GM21447 (cell line): ENCODE measurements at regions not wholly inside any gene's neighbourhood (a gene's known extent, or its start where the extent isn't known, plus 50 kb on each side); places are given as distances from the start of the nearest gene placed in this dataset.

Experiments
- ATAC-seq: cut with Tn5 transposase; IDR thresholded peaks from one replicate; pipeline ENCODE4 v1.9.1; 2021; ENCODE audit not compliant: unreplicated experiment

DNA sequence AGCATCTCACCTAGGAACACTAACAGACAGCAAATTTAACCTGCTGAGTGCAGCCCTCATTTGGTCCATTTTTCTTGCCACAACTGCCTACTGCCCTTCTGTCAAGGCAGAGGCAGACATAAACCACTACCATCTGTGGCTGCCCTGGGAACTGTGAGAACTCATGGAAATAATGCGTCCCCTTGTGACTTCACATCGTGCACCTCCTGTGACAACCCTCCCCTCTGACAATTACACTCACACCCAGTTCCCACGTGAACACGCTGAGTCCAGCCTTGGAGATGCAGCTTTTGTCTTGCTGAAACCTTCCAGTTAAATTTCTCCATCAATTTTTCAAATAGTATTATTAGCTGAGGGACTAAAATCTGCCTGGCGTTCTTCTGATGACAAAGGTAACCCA lies 193.1 kb upstream of the KLF14 start:
- no peak for ATAC-seq

- no peak for ATAC-seq
Measured at GRCh38 chr7:130927564-130927963, 193.6 kb upstream of the KLF14 start.

DNA sequence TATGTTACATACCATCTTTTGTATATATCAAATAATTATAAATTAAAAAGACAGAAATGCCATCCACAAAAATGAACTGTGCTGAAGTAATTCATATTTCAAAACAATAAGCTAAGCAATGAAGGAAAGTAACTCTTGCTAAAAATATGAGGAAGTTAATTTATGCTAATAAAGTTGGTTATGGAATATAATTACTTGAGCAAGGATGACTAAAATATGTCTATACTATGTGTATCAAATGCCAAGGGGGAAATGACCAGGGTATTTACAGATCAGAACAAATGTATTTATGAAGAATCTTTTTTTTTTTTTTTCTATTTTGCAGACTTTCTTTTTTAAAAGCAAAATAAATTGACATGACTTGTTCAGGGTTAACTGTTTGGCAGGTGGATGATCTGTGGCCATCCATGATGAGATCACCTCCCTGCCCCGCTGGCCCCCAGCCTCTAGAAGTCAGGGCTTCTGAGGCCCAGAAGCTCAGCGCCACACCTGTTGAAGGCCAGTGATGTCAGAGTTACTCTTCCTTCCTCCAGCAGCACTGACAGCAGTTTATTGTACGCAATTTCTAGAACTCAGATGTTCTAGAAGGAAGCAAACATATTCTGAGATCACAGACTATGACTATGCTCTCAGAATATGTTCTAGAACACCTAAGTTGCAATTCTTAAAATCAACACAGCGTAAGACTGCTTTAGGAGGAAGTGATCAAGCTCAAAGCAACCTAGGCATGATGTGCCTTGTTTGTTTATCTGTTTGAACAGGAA lies 196.1 kb upstream of the KLF14 start:
- no peak for ATAC-seq

GRCh38 chr7:130930681-130931080 lies 196.7 kb upstream of the KLF14 start:
- ATAC-seq, result no peak

- ATAC-seq, result no peak
Measured at GRCh38 chr7:130931423-130931822, 197.4 kb upstream of the KLF14 start.

DNA sequence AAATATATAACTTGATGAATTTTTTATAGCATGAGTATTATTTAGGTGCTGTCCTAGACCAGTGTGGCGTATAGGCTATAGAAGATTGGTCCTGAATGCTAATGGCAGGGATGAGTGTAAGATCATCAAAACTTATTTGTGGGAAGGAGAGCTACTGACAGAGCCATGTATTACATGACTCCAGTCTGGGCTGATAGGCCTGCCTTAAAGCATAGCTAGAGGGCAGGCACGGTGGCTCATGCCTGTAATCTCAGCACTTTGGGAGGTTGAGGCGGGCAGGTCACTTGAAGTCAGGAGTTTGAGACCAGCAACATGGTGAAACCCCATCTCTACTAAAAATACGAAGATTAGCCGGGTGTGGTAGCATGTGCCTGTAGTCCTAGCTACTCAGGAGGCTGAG lies 198.1 kb upstream of the KLF14 start:
- no peak for ATAC-seq

DNA sequence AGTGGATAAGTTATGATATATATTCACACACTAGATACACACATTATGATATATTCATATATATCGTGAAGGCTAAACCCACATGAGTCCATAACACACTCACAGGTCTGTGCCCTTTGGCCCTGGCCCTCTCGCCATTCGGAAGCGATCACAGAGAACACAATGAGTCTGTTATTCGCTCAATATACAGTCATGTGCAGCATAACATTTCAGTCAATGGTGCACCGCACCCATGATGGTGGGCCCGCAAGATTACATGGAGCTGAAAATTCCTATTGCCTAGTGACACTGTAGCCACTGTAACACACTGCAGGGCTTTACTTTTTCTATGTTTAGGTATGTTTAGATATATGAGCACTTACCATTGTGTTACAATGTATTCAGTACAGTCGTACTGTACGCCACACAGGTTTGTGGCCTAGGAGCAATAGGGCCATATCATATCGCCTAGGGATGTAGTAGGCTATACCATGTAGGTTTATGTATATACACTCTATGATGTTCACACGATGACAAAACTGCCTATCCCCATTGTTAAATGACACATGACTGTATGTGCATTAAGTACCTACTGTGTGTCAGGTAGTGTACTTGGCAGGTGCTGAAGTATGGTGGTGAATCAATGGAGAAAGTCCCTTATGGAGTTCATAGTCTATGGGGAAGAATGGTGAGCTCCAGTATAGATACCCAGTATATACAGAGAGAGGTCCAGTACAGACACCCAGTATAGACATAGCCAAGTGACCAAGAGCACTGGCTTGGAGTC lies 198.8 kb upstream of the KLF14 start:
- ATAC-seq, result no peak

GRCh38 chr7:130933919-130934318 lies 199.9 kb upstream of the KLF14 start:
- ATAC-seq, result no peak

- no peak for ATAC-seq
Measured at GRCh38 chr7:130935564-130936157, 201.7 kb upstream of the KLF14 start.

DNA sequence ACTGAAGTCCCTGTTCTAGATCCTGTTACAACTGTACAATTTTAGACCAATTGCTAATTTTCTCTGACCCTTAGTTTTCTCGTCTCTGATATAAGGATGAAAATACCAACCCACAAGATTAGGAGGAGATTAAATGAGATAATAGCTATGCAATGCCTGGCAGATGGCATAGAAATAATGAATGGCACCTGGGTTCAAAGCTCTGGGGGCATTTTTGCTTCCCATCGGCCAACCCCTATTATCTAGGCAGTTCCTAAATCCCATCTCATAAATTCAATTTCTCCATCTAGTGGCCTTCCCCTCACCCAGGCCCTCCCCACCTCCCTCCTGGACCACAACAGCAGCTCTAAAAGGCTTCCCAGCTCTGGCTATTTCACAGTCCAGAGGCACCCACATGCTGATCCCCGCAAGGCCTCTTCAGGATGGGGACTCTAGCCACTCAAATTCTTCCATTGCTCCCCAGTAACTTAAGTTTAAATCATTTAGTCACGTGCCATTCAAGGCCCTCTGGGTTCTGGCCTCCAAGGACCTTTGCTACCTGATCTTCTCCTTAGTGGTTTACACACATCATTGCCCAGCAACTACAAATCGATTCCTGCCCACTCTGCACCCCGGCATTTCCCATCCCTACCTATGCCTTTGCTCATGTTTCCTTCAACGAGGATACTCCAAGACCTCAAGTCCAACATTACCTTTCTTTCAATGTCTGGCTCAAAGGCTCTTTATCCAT lies 202.4 kb upstream of the KLF14 start:
- ATAC-seq, result no peak

DNA sequence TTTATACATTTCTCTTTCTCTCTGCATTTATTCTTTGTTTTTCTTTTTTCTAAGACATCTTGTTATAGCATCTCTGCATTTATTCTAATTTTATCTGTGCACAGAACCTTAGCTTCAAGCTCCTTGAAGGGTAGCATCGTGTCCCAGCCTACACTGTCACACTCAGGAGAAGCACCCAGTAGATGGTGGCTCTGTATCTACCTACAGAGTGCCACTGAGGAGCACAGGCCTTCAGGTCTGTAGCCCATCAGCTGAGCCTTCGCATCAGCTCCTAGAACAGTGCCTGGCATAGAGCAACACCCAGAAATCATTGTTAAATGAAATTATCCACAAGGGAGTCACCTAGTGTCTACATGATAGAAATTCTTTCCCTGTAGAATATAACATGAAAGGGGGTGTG lies 203.0 kb upstream of the KLF14 start:
- ATAC-seq, result no peak

GRCh38 chr7:130937830-130938229 lies 203.8 kb upstream of the KLF14 start:
- no peak for ATAC-seq

DNA sequence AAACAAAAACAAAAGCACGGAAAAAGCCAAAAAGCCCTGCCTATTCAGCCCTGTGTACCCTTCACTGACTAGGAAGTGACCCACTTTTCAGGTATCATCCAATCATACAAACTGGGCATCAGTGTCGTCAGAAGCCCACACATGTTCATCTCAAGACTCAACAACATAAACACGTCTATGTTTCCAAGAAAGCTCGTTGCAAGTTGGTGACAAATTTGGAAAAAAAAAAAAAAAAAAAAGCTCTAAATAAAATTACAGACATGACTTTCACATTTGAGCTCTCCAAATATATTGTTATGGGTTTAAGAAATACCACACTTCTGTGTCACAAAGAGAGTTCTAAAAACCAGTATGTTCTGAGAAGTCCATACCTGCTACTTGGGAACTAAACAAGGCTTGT lies 204.7 kb upstream of the KLF14 start:
- no peak for ATAC-seq

DNA sequence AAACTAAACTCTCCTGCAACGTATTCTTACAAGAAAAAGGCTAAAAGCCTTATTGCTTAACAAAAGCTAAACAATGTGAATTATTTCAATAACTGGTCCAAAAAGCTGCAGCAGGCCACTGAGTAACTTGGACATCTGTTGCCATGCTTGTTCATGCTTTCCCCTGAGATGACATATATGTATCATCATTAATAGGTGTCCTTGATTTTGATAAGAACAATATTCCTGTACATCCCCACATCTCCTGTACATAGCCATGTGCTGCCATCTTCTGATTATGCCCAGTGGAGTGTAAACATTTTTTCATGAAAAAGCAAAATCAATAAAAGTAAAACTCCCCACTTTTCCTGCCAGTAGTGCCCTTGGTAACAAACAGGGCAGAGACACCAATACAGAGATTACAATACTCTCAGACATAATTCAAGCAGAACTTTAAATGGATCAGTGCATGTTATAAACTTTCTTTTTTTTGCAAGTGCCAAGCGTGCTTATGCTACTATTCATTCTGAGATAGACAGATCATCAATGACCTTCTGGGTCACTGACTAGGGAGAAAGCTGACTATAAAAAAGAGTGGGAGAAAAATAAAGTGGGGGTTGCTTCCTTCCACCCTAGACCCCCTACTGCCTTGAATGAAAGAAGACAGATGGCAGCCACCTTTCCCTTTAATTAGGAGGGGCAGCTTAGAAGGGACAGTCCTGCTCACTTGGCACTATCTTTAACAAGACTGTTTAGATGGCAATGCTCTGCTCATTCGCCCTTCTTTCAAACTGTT lies 205.5 kb upstream of the KLF14 start:
- ATAC-seq, result no peak

DNA sequence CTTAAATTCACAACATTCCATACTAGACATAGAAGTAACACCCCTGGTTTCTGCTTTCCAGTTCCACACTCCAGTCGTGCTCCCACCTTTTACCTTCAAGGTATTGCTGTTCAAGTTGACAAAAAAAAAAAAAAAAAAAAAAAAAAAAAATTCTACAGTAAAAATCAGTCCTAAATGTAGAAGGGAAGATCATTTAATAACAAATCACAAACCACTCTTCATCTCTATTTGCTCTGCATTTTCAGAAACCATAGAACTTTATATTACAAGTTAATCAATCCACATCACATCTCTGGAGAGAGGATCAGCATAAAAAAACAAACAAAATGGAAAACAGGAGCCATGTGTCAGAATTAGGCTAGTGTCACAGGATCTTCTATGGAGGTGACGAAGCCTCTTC lies 206.3 kb upstream of the KLF14 start:
- no peak for ATAC-seq

- no peak for ATAC-seq
Measured at GRCh38 chr7:130940907-130941306, 206.9 kb upstream of the KLF14 start.

DNA sequence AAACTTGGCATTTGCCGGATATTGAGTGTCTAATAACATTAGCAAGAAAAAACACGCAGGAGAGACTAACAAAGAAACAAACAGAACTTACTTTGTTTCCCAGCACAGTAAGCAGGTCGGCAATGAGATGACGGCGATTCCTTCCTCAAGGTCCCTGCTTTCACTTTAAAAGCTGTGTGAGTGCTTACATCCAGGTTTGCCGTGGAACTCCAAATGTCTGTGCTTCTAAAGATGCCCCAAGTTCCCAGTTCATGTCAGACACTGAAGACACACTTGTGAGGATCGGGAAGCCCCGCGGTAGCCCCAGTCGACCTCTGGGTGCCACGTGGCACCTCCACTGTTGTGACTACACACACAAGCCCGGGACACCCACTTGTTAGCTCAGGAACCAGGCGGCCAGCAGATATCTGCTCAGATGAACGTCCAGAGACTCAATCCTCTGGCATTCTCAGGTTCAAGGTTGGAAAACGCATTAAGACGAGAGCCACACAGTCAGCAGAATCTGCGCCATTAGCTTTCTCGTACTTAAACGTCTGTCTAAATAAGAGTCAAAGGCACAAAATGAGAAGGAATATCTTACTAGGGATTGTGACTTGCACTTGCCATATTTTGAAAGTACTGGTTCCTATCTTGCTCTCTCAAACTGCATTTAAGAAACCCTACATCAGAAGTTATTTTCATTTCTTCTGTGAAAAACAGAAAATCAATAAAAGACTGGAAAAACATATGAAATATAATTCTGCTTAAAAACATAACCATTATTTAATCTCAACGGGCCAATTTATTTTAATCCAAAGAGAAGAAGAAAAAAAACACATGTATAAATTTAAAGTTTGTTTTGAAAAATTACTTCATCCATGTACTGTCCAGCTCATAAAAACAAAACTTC lies 207.6 kb upstream of the KLF14 start:
- no peak for ATAC-seq

GRCh38 chr7:130942211-130942964 lies 208.4 kb upstream of the KLF14 start:
- ATAC-seq, result no peak

- no peak for ATAC-seq
Measured at GRCh38 chr7:130943336-130943901, 209.4 kb upstream of the KLF14 start.
